NB4 (cell line): ENCODE measurements at regions not wholly inside any gene's neighbourhood (a gene's known extent, or its start where the extent isn't known, plus 50 kb on each side); places are given as distances from the start of the nearest gene placed in this dataset.
"Not testable (repeated sequence)": the region's sequence is repeated elsewhere in the genome, so short reads cannot be mapped to it uniquely, and the experiment has no call there.

Experiments
- DNase-seq: peaks from one replicate; pipeline ENCODE4 v3.0.0; 2010; ENCODE audit warnings: low read depth
- H3K4me3 ChIP-seq: one replicate; pipeline ENCODE4 v1.5.1; 2011; ENCODE audit warnings: mild to moderate bottlenecking, low read depth, low read length, moderate library complexity
- CTCF ChIP-seq: IDR thresholded peaks from one replicate; pipeline ENCODE4 v1.5.1; 2012; ENCODE audit warnings: low read depth, low read length
- MAX ChIP-seq: IDR thresholded peaks from 2 replicates; pipeline ENCODE4 v1.6.1; 2011; ENCODE audit warnings: low read depth, low read length
- MYC ChIP-seq: IDR thresholded peaks from 2 replicates; pipeline ENCODE4 v1.6.1; 2011; ENCODE audit warnings: low read depth, low read length
- POLR2A ChIP-seq: IDR thresholded peaks from 2 replicates; pipeline ENCODE4 v1.6.1; 2011; ENCODE audit warnings: mild to moderate bottlenecking; ENCODE audit not compliant: insufficient read length; ENCODE audit errors: extremely low read depth

- H3K4me3 ChIP-seq: no peak overlapping the region
- no peak for TF ChIP-seq CTCF
- no peak for TF ChIP-seq POLR2A
- TF ChIP-seq MYC: no peak
- TF ChIP-seq MAX: no peak
- DNase-seq: no peak
Observed at GRCh38 chr2:120510751-120511395, 164.9 kb downstream of the INHBB start.

GRCh38 chr2:120511536-120511935 is 165.6 kb downstream of the INHBB start:
- DNase-seq: no peak
- H3K4me3 ChIP-seq: no peak overlapping the region
- no peak for TF ChIP-seq MAX
- no peak for TF ChIP-seq MYC
- no peak for TF ChIP-seq POLR2A
- TF ChIP-seq CTCF: no peak

GRCh38 chr2:120511947-120512710 is 166.2 kb downstream of the INHBB start:
- H3K4me3 ChIP-seq: no peak overlapping the region
- DNase-seq: no peak
- no peak for TF ChIP-seq POLR2A
- no peak for TF ChIP-seq MYC
- TF ChIP-seq MAX: no peak
- TF ChIP-seq CTCF: no peak

DNA sequence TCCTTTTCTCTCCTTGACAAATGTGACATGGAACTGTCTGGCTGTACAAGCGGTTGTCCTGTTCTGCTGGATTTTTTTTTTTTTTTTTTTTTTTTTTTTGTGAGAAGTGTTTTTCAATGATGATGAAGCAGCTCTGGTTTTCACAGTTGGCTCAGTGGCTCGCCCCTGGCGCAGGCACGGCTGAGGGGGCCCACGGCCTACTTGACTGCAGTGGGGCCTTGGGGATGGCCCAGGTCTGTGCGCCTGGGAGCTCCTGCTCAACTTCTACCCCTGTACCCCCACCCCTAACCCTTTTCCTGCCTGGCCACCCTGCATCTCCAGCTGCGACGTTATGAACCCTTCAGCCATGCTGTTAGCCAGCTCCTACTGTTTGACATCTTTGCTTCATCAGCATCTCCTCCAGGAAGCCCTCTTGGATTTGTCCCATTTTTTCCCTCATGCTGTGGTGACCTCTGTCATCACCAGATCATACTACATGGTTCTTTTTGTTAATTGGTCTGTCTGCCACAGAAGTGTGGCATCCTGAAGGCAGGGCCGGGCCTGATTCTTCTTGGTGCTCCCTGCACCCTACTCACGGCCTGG is 167.9 kb downstream of the INHBB start:
- no peak overlapping the region for H3K4me3 ChIP-seq
- no peak for DNase-seq
- TF ChIP-seq MYC (no peak), MAX (no peak), POLR2A (no peak), CTCF (no peak)

DNA sequence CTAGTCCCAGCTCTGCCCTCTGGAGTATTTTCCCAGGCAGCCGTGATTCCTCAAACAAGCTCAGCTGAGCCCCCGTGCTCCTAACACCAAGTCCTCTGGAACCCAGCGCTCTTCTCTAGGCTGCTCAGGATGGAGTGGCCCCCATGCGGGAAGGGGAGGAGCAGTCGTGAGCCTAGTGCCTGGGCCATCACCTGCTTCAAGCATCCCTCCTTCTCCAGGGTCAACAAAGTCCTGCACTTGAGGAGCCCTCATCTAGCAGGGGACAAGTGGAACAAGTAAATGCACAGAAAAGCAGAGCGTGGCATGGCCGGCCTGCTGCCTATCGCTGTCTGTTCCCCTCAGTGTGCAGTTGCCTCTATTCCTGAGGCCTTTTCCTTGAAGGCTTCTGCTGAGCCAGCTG is 168.6 kb downstream of the INHBB start:
- DNase-seq: no peak
- H3K4me3 ChIP-seq: no peak overlapping the region
- TF ChIP-seq MAX (no peak), POLR2A (no peak), MYC (no peak), CTCF (no peak)

DNA sequence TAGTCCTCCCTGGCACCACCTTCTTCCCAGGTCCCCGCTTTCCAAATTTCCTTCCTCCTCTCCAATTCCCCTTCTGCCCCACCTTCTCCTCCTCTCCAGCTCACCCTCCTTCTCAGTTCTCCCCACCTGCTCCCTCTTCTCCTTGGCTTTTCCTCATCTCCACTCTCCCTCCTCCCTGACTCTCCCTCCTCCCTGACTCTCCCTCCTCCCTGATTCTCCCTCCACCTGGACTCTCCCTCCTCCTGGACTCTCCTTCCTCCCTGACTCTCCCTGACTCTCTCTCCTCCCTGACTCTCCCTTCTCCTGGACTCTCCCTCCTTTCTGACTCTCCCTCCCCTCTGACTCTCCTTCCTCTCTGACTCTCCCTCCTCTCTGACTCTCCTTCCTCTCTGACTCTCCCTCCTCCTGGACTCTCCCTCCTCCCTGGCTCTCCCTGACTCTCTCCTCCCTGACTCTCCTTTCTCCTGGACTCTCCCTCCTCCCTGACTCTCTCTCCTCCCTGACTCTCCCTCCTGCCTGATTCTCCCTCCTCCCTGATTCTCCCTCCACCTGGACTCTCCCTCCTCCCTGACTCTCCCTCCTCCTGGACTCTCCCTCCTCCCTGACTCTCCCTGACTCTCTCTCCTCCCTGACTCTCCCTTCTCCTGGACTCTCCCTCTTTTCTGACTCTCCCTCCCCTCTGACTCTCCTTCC is 169.3 kb downstream of the INHBB start:
- DNase-seq: not testable (repeated sequence)

More for the DNA sequence above, 169.3 kb downstream of the INHBB start:
- not testable (repeated sequence) for H3K4me3 ChIP-seq
